Endothelial cell of hepatic sinusoid (primary cell): ENCODE measurements at regions not wholly inside any gene's neighbourhood (a gene's known extent, or its start where the extent isn't known, plus 50 kb on each side); places are given as distances from the start of the nearest gene placed in this dataset.

Experiments
- in situ Hi-C: cut with HindIII; loops from 2 replicates; pipeline ENCODE4 v1.10.0; 2017; ENCODE audit warnings: low sequenced_read_pairs

DNA sequence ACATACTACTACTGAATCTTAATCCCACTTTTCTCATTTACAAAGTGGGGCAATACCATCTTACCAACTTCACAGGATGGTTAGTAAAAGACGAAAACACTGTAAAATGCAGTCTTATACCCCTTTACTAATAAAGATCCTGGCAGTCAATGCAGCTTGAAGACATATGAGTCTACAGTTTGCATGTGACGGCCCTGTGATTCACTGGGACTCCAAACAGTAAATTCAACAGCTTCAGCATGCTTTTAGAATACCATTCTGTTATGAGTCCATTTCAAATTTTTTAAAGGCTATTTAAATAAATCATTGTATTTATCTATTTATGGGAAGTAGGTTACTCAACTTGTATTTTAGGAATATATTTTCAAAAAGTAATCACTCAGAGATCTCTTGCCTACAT is 629.1 kb downstream of the LIG4 start:
- in situ Hi-C loops = no loop called here

DNA sequence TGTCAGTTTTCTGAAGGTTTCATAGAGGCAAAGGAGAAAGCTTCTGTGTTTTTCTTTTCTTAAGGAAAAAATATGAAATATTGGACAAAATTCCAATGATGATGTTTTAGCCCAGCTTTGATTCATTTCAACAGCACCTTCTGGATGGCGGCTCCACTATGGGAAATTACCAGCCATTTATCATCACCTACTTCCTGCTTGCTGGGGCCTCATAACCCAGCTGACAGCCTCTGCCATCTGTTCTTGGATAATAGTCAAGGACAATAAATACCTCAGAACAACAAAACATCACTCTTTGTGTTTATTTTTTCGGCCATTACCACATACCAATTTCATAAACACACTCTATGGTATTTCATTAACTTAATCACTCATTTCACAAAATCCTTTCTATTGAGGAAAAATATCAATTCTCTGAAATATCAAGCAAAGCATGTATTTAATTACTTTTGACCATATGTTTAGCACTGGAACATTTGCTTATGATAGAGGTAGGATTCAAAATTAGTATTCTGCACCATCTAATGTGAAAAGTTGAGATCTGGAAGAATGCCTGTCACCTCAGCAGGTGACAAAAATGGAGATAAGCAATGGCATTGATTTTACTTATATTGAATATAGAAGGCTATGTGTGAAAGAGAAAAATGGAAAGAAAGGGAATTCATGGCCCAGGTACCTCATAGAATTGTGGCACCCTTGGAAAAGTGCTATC is 629.7 kb downstream of the LIG4 start:
- in situ Hi-C loops = no loop called here

DNA sequence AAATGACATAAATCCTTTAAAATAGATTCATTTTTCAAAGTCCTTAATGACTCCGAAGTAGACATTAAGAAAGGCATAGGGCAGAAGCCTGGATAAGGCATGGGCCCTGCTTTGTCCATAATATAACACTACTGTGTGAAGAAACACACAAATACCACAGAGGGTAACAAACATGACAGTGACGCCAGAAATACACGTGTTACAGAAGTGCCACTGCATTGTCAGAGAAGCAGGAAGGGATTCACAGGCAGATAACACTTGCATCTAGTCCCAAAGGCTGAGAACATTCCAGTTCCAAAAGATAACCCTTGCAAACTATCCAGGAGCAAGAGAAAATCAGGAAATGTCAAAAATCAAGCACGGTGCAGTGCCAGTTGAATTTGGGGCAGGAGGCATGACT is 633.2 kb downstream of the LIG4 start:
- in situ Hi-C loops = no loop called here

DNA sequence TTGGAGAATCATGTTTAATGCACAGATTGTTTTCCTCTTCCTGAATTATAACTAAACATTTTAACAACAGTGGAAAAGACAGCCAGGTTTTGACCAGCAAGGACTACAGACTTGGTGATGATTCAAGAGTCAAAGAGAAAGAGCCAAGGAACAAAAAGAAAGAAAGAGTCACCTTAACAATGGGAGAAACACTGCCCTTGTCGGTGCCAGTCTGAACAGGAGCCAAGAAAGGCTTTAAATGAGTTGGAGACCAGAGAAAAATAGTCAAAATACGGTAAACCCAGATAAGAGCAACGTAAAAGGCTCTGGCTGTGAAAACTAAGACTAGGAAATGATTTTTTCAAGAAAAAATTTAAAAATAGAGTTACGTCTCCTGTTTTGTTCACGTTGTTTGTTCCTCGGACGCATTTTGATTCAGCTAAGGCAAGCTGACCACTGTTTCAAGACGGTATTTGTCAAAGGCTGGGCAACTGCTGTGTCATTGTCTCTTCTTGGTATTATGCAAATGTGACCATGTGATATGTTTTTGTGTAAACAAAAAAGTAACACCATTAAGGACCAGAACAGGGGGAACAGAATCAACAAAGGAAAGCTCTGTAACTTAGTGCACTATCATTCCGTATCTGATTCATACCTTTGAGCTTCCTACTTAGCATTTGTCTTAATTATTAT is 634.5 kb downstream of the LIG4 start:
- in situ Hi-C loops = no loop called here

DNA sequence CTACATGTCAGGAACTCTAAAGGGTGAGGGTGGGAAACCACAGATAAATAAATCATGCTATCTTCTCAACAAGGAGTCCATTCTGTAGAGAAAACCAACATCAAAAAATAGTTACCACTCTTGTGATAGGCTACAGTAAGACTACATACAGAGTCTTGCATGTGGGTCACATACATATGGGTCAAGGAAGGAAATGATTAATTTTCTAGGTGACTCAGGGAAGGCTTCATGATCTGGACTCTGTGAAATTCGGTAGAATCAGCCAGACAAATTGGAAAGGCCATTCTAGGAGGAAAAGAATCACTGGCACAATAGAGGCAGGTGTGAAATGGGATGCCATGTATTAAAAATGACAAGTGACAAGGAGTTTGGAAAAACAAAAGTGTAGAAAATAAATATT is 638.9 kb downstream of the LIG4 start:
- in situ Hi-C loops = no loop called here

DNA sequence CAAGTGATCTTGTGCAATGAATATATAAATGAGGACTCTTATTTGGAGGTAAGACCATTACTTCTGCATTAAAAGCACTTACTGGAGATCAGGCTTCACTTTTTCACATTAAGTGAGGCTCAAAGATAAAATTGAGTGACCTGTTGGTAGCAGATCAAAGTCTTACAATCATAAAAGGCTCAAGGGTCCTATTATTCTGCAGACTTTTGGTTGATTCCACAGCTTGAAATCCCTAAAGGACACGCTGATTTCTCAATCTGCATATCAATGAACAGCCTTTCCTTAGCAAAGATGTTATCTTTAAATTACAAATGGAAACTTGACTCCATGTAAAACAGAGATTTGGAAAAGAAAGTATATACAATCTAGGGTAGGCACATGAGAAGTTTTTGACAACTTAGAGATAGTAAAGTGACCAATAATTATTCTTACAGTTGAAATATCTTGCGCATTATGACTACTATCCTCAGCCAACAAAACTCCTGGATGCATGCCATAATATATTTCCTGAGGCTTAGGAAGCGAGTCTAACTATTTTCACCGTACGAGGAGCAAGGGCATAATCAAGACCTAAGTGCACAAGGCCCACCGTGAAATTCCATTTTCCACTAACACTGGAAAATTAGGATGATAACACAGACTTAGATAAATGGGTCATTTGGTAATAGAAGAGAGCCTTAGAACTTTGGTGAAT is 640.7 kb downstream of the LIG4 start:
- in situ Hi-C loops = no loop called here

DNA sequence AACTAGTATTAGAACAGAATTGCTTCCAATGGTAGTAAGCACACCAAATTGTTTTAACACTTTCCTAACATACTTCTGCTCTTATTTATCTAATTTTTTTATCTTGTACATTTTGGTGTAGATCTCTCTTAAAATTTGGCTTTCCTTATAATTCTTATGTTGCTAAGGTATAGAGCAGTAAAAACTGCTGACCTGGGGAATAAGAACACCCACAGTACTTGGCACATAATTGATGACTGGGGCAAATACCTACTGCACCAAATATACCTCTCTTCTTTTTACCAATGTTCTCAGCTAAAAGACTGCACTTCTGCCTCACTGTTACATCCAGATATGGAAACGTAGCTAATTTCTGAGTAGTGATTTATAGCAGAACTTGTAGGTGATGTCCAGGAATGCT is 642.2 kb downstream of the LIG4 start:
- in situ Hi-C loops = no loop called here

DNA sequence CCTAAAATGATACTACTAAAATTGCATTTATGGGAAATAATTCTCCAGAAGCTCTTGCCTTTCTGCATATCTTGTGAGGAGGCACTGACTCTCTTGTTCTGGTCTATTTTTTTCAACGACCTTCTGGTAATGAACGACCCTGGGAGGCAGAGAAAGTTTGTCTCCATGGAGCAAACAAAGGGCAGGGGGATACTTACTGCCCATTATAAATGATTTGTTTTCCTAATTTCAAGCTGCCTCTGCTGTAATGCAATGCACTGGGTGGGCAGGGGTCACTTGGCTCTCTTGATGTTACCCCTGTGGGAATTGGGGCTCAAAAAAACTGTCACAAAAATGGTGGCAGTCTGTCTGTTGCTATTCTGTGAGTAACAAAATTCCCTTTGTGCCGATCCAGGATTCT is 643.2 kb downstream of the LIG4 start:
- in situ Hi-C loops = no loop called here

DNA sequence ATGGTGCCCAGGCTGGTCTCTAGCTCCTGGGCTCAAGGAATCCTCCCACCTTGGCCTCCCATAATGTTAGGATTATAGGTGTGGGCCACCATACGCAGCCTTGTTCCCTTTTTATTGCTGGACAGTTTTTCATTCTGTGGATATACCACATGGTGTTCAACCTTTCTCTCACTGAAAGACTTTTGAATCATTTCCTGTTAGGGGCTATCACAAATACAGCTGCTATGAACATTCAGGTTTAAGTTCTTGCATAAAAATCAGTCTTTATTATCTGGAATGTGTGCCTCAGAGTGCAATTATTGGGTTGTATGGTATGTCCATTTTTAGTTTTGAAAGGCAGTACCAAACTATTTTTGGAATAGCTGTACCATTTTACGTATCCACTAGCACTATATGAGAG is 647.2 kb downstream of the LIG4 start:
- in situ Hi-C loops = no loop called here

DNA sequence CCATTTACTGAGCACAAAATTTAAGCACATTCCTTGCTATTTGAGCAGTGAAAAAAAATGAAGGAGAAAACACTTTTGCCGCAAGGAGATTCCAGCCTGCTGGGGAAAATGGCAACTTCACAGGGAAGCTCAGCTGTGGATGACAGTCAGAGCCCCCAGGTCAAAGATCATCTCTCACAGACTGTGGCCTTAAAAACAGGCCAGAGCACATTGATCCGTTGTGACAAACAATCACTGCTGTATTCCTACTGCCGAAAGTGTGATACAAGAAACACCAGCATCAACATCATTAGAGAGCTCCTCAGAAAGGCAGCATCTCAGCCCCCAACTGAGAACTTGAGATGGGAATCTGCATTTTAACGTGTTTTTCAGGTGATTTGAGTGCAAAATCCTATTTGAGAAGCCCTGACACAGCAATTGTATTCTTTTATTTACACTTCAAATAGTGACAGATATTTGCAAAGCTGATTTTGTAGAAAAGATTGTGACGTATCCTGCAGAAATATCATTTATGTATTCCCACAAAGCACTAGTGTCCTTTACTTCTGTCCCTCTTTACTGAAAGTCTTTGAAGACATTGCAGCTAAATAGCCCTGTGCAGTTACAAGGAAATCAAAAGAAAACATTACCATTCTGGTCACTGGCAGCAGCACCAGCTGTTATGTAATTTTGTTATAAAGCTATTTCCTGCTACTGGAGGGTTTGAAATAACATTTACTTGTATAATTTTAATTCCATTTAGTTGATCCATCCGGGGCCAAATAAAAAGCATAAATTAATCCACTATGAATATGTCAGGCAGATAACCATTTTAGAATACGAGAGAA is 652.0 kb downstream of the LIG4 start:
- in situ Hi-C loops = no loop called here

DNA sequence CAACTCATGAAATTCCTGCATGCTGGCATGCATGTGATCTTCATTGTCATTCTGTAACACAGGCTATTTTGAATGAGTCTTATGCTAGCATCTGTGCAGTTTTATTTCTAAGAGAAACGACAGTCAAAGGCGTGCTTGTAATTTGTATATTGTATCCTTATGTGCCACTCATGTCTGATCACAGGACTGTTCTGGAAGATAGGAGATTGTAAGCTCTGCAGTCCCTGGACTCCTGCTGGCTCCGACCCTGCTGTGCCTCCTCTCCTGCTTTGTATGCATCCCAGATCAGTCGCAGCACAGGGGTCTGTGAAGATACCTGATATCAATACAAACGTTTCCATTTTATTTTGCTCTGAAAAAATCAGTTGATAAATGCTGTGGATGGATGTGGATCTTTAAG is 653.1 kb downstream of the LIG4 start:
- in situ Hi-C loops = no loop called here

DNA sequence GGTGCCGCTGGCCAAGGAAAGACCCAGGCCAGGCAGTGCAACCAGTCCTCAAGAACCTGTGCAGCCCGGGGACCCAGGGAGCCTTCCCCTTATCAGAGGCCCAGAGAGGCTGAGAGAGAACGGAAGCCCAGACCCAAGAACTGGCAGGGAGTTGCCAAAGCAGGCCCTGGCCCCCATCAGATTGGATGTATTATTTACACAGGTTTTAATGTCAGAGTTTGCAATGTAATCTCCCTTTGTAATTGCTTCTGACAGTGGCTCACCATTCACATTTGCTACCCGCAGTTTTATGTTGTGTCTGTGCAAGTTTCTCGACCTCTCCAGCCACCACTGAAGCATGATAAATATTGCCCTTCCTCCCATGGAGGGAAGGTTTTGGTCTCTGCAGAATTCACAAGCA is 660.9 kb downstream of the LIG4 start:
- in situ Hi-C loops = loop anchor here (5.0 kb wide), 1 partner anchor 43 kb away; no protein-coding TSS in a partner anchor

DNA sequence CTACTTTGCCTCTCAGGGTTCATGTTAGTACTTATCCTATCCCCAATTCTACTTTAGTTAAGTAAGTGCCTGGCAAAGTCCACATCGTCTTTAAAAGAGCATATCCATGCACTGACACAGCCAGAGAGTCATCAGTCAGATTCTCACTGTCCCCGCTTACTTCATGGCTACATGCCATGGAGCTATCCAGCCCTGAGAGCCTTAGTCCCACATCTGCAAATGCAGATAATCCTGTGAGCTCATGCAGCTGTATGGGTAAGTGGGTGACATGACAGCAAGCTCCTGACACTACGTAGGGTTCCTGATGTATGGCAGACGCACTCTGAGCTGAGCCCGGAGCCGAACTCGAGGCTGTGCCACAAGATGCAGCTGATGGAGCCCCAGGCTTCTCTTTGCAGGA is 661.5 kb downstream of the LIG4 start:
- in situ Hi-C loops = loop anchor here (5.0 kb wide), 1 partner anchor 43 kb away; no protein-coding TSS in a partner anchor

DNA sequence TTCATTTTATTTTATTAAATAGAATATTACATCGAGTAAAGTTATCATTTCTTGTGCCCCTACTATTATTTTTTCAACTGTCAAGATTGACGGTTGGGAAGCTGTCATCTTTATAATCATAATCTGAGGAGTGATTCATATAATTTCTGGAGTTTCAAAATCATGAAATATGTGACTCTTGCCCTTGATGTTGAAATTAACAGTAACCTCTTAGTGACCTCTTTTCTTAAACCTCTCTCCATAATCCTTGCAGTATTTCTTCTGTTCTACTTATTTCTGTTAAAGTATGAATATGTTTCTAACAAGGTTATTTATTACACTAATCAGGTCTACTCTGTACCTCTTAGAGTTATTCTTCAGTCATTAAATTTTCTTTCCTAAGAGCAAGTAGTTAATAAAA is 663.8 kb downstream of the LIG4 start:
- in situ Hi-C loops = loop anchor here (5.0 kb wide), 1 partner anchor 46 kb away; no protein-coding TSS in a partner anchor

DNA sequence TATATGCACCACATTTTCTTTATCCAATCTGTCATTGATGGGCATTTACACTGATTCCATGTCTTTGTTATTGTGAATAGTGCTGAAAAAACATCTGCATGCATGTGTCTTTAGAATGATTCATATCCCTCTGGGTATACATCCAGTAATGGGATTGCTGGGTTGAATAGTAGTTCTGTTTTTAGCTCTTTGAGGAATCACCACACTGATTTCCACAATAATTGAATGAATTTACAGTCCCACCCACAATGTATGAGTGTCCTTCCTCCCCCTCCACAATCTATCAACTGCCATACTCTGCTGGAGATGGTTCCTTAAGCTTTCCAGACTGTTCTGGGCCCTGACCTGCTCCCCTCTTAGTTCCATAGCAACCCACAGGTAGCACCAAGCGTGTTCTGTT is 667.0 kb downstream of the LIG4 start:
- in situ Hi-C loops = no loop called here

DNA sequence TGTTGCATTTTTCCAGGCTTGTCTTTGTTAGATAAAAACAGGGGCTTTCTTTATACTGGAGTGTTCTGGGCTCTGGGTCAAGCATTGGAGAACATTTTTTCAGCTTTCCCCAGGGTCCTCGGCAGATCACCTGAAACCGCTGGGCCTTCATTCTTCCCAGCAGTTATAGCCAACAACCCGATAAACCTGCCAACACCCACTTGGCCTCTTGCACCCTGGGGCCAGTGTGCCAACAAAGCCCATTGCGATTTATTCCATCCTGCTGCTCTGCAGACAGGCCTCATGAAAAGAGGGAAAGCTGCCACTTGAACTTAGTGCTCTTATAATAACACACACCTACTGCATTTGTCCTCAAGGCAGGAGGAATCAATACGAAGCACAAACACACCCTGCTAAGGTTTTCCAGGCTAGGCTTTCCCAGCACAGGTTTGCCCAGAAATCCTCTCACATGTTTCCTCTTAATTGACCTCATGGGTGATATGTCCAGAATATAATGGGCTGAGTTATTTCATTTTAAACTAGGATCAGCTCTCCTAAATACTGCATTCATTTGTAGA is 669.3 kb downstream of the LIG4 start:
- in situ Hi-C loops = no loop called here

DNA sequence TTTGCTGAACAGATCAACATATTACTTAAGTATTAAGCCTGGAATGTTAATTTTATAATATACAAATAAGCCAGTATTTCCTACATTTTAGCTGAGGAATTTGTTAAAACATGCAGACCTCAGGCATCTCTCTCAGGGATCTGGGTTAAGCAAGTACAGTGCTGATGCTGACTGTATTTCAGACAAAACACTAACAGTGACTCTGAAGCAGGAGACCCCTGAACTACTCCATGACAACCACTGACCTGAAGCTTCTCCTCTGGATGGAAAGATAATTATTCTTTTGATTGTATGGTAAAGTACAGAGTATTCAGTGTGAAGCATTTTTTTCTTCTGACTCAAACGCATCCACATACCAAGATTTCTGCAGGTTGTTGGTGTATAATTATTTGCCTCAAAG is 680.8 kb downstream of the LIG4 start:
- in situ Hi-C loops = no loop called here

DNA sequence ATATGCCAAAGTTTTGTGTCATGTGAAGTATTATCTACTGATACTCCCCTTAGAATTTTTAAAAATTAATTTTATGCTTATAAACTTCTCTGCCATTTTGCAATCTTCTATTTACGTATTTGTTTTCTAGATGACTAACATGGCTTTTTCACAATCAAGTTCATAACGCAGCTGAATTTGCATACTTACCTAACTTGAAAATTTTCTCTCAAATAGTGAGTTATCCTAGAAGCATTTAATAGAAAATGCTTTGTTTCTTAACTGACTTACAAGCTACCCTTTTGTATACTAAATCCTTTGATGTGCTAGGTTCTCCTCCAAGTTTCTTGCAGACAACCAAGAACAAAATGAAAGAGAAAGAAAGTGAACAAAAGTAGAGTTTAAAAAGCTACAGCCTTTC is 683.5 kb downstream of the LIG4 start:
- in situ Hi-C loops = no loop called here

DNA sequence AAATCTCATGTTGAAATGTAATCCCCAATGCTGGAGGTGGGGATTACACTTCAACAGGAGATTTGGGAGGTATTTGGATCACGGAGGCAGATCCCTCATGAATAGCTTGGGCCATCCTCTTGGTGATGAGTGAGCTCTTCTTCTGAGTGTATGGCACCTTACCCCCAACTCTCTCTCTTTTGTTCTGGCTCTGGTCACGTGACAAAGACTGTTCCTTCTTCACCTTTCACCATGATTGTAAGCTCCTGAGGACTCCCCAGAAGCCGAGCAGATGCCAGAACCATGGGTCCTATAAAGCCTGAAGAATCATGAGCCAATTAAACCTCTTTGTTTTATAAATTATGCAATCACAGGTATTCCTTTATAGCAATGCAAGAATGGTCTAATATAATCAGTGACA is 684.2 kb downstream of the LIG4 start:
- in situ Hi-C loops = no loop called here

DNA sequence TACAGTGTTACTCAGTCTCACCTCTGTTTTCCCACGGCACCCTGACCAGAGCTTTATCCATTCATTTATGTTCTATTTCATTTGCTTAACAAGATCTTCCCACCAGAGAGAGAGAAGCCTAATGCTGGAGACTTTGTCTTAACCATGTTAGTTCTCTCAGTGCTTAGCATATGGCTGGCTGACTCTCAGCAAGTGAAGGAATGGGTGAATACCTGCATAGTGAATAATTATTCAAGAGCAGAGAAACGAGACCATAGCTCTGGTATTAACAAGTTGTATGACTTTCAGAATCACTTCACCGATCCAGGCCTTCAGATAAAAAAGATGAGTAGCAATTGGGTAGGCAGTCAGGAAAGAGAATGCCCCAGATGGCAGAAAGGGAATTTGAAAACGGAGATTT is 686.3 kb downstream of the LIG4 start:
- in situ Hi-C loops = no loop called here

DNA sequence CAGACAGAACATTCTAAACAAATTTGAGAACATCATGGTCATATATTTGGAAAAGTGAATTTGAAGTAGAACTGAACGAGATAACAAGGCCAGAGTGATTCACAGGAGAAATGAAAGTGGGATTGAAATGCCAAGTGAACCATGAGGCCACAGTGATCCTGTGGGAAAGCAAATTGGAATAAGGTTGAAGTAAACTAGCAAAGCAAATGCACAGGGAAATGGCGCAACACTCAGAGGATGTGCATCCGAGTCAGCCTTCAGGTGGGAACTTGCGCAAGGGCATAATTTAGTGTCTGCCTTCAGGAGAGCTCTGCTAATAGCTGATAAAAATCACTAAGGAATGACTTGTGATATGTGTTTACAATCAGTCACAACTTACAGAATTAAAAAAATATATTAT is 696.6 kb downstream of the LIG4 start:
- in situ Hi-C loops = no loop called here
